GM23248 (cell line): ENCODE measurements at regions not wholly inside any gene's neighbourhood (a gene's known extent, or its start where the extent isn't known, plus 50 kb on each side); places are given as distances from the start of the nearest gene placed in this dataset.

Experiments
- DNase-seq: peaks from one replicate; pipeline ENCODE4 v3.0.0-alpha.2; 2015
- H2AFZ ChIP-seq: fragments of 200-600 bp; sonication (generic); 2 replicates; pipeline ENCODE4 v1.6.1; 2016; ENCODE audit warnings: antibody characterized with exemption
- H3F3A ChIP-seq: fragments of 200-600 bp; sonication (generic); 2 replicates; pipeline ENCODE4 v1.6.1; 2016; ENCODE audit warnings: mild to moderate bottlenecking, antibody characterized with exemption, mixed run types; ENCODE audit not compliant: insufficient read depth
- H3K27ac ChIP-seq: fragments of 200-600 bp; sonication (generic); 2 replicates; pipeline ENCODE4 v1.5.1; 2016; ENCODE audit warnings: mild to moderate bottlenecking
- H3K27me3 ChIP-seq: fragments of 200-600 bp; sonication (generic); replicated peaks from 2 replicates; pipeline ENCODE4 v1.6.1; 2016; ENCODE audit warnings: mild to moderate bottlenecking; ENCODE audit not compliant: insufficient read depth
- H3K36me3 ChIP-seq: fragments of 200-600 bp; sonication (generic); 2 replicates; pipeline ENCODE4 v1.6.1; 2016; ENCODE audit warnings: low read depth, mild to moderate bottlenecking
- H3K4me1 ChIP-seq: fragments of 200-600 bp; sonication (generic); 2 replicates; pipeline ENCODE4 v1.6.1; 2016; ENCODE audit warnings: mild to moderate bottlenecking; ENCODE audit not compliant: insufficient read depth
- H3K4me2 ChIP-seq: fragments of 200-600 bp; sonication (generic); one replicate; pipeline ENCODE4 v1.6.1; 2016; ENCODE audit warnings: mild to moderate bottlenecking; ENCODE audit not compliant: unreplicated experiment
- H3K4me3 ChIP-seq: fragments of 200-600 bp; sonication (generic); 2 replicates; pipeline ENCODE4 v1.5.1; 2016; ENCODE audit warnings: mild to moderate bottlenecking
- H3K79me2 ChIP-seq: fragments of 200-600 bp; sonication (generic); 2 replicates; pipeline ENCODE4 v1.6.1; 2016; ENCODE audit warnings: mild to moderate bottlenecking; ENCODE audit not compliant: insufficient read depth
- H3K9ac ChIP-seq: fragments of 200-600 bp; sonication (generic); 2 replicates; pipeline ENCODE4 v1.6.1; 2016; ENCODE audit warnings: mild to moderate bottlenecking
- H3K9me2 ChIP-seq: fragments of 200-600 bp; sonication (generic); 2 replicates; pipeline ENCODE4 v1.6.1; 2016; ENCODE audit warnings: mixed run types, mild to moderate bottlenecking, moderate library complexity; ENCODE audit not compliant: insufficient read depth
- H3K9me3 ChIP-seq: fragments of 200-600 bp; sonication (generic); one replicate; pipeline ENCODE4 v1.6.1; 2017; ENCODE audit warnings: low read depth
- H4K20me1 ChIP-seq: fragments of 200-600 bp; sonication (generic); 2 replicates; pipeline ENCODE4 v1.6.0; 2016; ENCODE audit not compliant: insufficient read depth
- EZH2 ChIP-seq: fragments of 200-600 bp; sonication (generic); IDR thresholded peaks from 2 replicates; pipeline ENCODE4 v1.6.1; 2018; ENCODE audit warnings: antibody characterized with exemption, mild to moderate bottlenecking; ENCODE audit not compliant: insufficient read depth, poor library complexity, severe bottlenecking
- EZH2phosphoT487 ChIP-seq: fragments of 200-600 bp; sonication (generic); IDR thresholded peaks from 2 replicates; pipeline ENCODE4 v1.6.1; 2018; ENCODE audit warnings: antibody characterized with exemption, moderate library complexity, mild to moderate bottlenecking, low read depth; ENCODE audit not compliant: insufficient read depth
- WGBS, 2 experiments: methylation state at CpG; one replicate each; pipeline ENCODE4 v1.1.6; 2015 to 2017; ENCODE audit warnings: low lambda C conversion rate in 2 of 2, low coverage in 1 of 2; ENCODE audit errors: missing lambda C conversion rate in 2 of 2; 5-methylcytosine and 5-hydroxymethylcytosine counted together
- in situ Hi-C: fragments of 300-500 bp; cut with MboI; formaldehyde crosslinking; loops from 2 replicates; pipeline ENCODE4 v1.15.0; 2020

DNA sequence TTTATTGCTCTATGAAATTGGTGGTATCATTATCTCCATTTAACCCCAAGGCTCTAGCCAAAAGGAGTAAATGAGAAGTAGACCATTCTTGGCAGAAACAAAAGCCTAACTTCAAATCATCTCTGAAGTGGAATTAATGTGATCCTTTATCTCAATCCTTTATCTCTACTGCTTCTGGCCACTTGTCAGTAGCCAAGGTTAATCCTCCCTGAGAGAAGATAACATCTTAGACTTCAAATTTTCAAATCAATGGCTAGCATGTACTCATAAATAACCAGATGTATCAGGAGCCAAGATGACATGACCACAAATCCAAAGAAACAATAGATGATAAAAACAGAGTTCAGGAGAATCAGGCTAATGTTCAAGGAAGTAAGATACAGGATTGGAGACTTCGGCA is 123.1 kb upstream of the RASSF8 start:
- TF ChIP-seq EZH2phosphoT487 (no peak), EZH2 (no peak)
- no peak overlapping the region for H3K4me3 ChIP-seq
- DNase-seq, result no peak

DNA sequence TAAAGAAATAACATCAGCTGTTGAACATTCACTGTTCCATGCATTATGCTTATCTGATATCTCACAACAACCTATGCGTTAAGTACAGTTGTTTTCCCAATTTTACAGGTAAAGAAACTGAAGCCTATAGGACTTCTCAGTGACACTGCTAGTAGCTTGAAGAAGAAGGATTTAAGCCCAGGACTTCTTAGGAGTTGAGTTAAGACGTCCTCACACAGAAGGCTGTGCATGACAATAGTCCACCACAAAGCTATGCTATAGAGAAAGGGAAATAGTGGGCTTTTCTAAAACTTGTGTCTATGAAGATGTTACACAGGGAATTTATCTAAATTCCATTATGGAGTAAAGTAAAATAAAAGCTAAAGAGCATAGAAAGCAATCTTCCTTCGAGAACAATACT is 120.5 kb upstream of the RASSF8 start:
- no peak for DNase-seq
- Histone ChIP-seq H3K9me2 (no peaks in the 10 kb centered on the region), H3K79me2 (no peaks in the 10 kb centered on the region), H3F3A (no peaks in the 10 kb centered on the region), H3K4me1 (peaks cover 21% of the 10 kb centered on the region), H2AFZ (no peak overlapping the region), H3K9ac (no peak overlapping the region), H3K27ac (no peak overlapping the region), H3K36me3 (no peaks in the 10 kb centered on the region), H3K9me3 (no peaks in the 10 kb centered on the region), H3K4me2 (no peak overlapping the region), H4K20me1 (no peaks in the 10 kb centered on the region), H3K27me3 (no peaks in the 10 kb centered on the region), H3K4me3 (no peak overlapping the region)
- no peak for TF ChIP-seq EZH2phosphoT487
- no peak for TF ChIP-seq EZH2
- WGBS, 2 experiments, result 95 to 98% methylated on average over 3 of the region's 3 CpGs
- in situ Hi-C loops, result no loop called here

More for the DNA sequence above, 123.1 kb upstream of the RASSF8 start:
- Histone ChIP-seq H3K9me3 (no peaks in the 10 kb centered on the region), H3K79me2 (no peaks in the 10 kb centered on the region), H4K20me1 (no peaks in the 10 kb centered on the region), H3K4me1 (peaks cover 28% of the 10 kb centered on the region), H3K9ac (no peak overlapping the region), H3K27ac (no peak overlapping the region), H3F3A (peaks cover 6% of the 10 kb centered on the region; the same call in 1 of the 2 replicates), H3K4me2 (no peak overlapping the region), H3K27me3 (no peaks in the 10 kb centered on the region), H3K9me2 (peaks cover 3% of the 10 kb centered on the region; the same call in 1 of the 2 replicates), H2AFZ (no peak overlapping the region), H3K36me3 (no peaks in the 10 kb centered on the region)
- in situ Hi-C loops, result no loop called here
- WGBS, 2 experiments, result 100% methylated on average over 1 of the region's 1 CpG

GRCh38 chr12:25839470-25839869 is 119.0 kb upstream of the RASSF8 start:
- Histone ChIP-seq H3K4me2 (no peak overlapping the region), H3K36me3 (no peaks in the 10 kb centered on the region), H3F3A (no peaks in the 10 kb centered on the region), H3K9ac (no peak overlapping the region), H3K4me3 (no peak overlapping the region), H3K27ac (no peak overlapping the region), H3K9me2 (no peaks in the 10 kb centered on the region), H3K4me1 (peaks cover 9% of the 10 kb centered on the region), H3K79me2 (no peaks in the 10 kb centered on the region), H4K20me1 (no peaks in the 10 kb centered on the region), H3K27me3 (no peaks in the 10 kb centered on the region), H2AFZ (peak overlapping the region; percentile 24; the same call in 1 of the 2 replicates), H3K9me3 (no peaks in the 10 kb centered on the region)
- DNase-seq, result peak; percentile 61
- TF ChIP-seq EZH2phosphoT487 (no peak), EZH2 (no peak)
- in situ Hi-C loops, result no loop called here
- WGBS, 2 experiments, result 87 to 88% methylated on average over 2 of the region's 2 CpGs

DNA sequence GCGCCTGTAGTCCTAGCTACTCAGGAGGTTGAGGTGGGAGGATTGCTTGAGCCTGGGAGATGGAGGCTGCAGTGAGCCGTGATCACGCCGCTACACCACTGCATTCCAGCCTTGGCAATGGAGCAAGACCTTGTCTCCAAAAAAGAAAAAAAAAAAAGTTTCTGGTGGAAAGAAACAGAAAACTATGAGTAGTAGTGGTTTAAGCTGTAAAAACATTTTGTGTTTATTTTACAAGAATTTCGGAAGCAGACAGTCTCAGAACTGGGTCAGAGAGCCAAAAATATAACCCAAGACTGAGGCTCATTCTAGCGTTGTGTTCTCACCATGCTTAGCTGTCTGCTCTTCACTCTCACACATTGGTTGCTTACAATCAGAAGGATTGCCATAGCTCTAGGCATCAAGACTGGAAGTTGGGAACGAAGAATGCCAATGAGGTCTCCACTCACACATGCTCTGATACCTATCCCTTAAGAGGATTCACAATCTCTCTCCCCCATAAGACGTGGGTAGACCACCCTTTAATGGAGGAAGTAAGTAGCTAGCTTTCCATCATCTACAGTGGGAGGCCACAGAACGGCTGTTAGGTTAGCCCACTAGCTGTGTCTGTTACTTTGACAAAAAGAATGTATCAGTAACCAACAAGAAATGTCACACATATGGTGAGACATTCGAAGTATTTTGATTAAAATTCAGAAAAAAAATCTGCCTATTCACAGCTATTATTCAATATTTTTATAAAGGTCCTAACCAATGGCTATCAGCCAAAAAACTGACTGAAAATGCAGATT is 117.6 kb upstream of the RASSF8 start:
- Histone ChIP-seq H3K4me1 (peaks cover 9% of the 10 kb centered on the region), H3F3A (no peaks in the 10 kb centered on the region), H3K27ac (no peak overlapping the region), H3K4me2 (no peak overlapping the region), H3K27me3 (no peaks in the 10 kb centered on the region), H4K20me1 (no peaks in the 10 kb centered on the region), H3K36me3 (no peaks in the 10 kb centered on the region), H3K9me3 (no peaks in the 10 kb centered on the region), H3K4me3 (no peak overlapping the region), H3K79me2 (no peaks in the 10 kb centered on the region), H3K9ac (no peak overlapping the region), H2AFZ (no peak overlapping the region), H3K9me2 (no peaks in the 10 kb centered on the region)
- in situ Hi-C loops, result no loop called here
- TF ChIP-seq EZH2phosphoT487 (no peak), EZH2 (no peak)
- DNase-seq, result peak; percentile 26
- WGBS, 2 experiments, result 72 to 78% methylated on average over 10 of the region's 10 CpGs
